ENCODE measurements at regions not wholly inside any gene's neighbourhood (a gene's known extent, or its start where the extent isn't known, plus 50 kb on each side); places are given as distances from the start of the nearest gene placed in this dataset.

GRCh38 chrX:122739770-122740169, 444.3 kb upstream of the GRIA3 start:
- TF ChIP-seq CTCF (optimal IDR thresholded peaks at IDR 0.05 in 1 of 3, IDR thresholded peaks at IDR 0.05 in 1 of 3, conservative IDR thresholded peaks at IDR 0.05 in 1 of 3; ENCODE audit: extremely low read depth in 1 of 3, insufficient read depth in 2 of 3, low read length in 3 of 3) (peak in 2 of 3 experiments; percentile 7 to 46), EZH2 (IDR thresholded peaks at IDR 0.05; ENCODE audit: low read length) (no peak)

All from keratinocyte (primary cell).